Lower leg skin (tissue), 3 donors: ENCODE measurements at regions not wholly inside any gene's neighbourhood (a gene's known extent, or its start where the extent isn't known, plus 50 kb on each side); places are given as distances from the start of the nearest gene placed in this dataset.
"Not testable (repeated sequence)": the region's sequence is repeated elsewhere in the genome, so short reads cannot be mapped to it uniquely, and the experiment has no call there.

ENCODE experiments used
- POLR2A ChIP-seq, 2 donors: fragments of 450-650 bp; IDR thresholded peaks; one replicate each; pipeline ENCODE4 v1.6.1; 2016 to 2017; ENCODE audit warnings: antibody characterized with exemption in 2 of 2, mild to moderate bottlenecking in 1 of 2, moderate library complexity in 1 of 2
- TF ChIP-seq, protein P1 (sequence below), 3 donors: fragments of 450-650 bp; IDR thresholded peaks; one replicate each; pipeline ENCODE4 v1.5.1; 2016; ENCODE audit warnings: antibody characterized with exemption in 3 of 3, mild to moderate bottlenecking in 3 of 3, moderate library complexity in 2 of 3

DNA sequence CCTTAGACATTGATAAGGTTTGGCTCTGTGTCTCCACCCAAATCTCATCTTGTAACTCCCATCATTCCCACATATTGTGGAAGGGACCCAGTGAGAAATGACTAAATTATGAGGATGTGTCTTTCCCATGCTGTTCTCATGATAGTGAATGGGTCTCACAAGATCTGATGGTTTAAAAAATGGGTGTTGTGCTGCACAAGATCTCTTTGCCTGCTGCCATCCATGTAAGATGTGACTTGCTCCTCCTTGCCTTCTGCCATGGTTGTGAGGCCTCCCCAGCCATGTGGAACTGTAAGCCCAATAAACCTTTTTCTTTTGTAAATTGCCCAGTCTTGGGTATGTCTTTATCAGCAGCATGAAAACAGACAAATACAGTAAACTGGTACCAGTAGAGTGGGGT, 206.1 kb upstream of the KCND2 start:
- TF ChIP-seq, protein P1, sequence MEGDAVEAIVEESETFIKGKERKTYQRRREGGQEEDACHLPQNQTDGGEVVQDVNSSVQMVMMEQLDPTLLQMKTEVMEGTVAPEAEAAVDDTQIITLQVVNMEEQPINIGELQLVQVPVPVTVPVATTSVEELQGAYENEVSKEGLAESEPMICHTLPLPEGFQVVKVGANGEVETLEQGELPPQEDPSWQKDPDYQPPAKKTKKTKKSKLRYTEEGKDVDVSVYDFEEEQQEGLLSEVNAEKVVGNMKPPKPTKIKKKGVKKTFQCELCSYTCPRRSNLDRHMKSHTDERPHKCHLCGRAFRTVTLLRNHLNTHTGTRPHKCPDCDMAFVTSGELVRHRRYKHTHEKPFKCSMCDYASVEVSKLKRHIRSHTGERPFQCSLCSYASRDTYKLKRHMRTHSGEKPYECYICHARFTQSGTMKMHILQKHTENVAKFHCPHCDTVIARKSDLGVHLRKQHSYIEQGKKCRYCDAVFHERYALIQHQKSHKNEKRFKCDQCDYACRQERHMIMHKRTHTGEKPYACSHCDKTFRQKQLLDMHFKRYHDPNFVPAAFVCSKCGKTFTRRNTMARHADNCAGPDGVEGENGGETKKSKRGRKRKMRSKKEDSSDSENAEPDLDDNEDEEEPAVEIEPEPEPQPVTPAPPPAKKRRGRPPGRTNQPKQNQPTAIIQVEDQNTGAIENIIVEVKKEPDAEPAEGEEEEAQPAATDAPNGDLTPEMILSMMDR (IDR thresholded peaks at IDR 0.05) = not testable (repeated sequence)
- not testable (repeated sequence) for TF ChIP-seq POLR2A (IDR thresholded peaks at IDR 0.05)
